Mammary epithelial cell (primary cell): ENCODE measurements at regions not wholly inside any gene's neighbourhood (a gene's known extent, or its start where the extent isn't known, plus 50 kb on each side); places are given as distances from the start of the nearest gene placed in this dataset.

Experiments used
- CTCF ChIP-seq, 2 donors: IDR thresholded peaks in 1 of 2; conservative IDR thresholded peaks in 1 of 2; 2 replicates each; pipeline ENCODE4 v1.5.1; 2011 to 2012; ENCODE audit warnings: inconsistent platforms in 2 of 2, low read length in 2 of 2, mild to moderate bottlenecking in 2 of 2, control low read depth in 1 of 2, low read depth in 1 of 2; ENCODE audit not compliant: insufficient read depth in 1 of 2; ENCODE audit errors: extremely low read depth in 1 of 2
- EZH2 ChIP-seq: IDR thresholded peaks from 2 replicates; pipeline ENCODE4 v1.6.1; 2012; ENCODE audit warnings: low read length, inconsistent platforms, borderline replicate concordance

- TF ChIP-seq CTCF (conservative IDR thresholded peaks at IDR 0.05 in 1 of 2, IDR thresholded peaks at IDR 0.05 in 1 of 2; ENCODE audit: extremely low read depth in 1 of 2, insufficient read depth in 1 of 2, low read depth in 1 of 2, low read length in 2 of 2), result no peak
- no peak for TF ChIP-seq EZH2
Observed at GRCh38 chr18:56115071-56116015, 523.0 kb downstream of the TXNL1 start.
